ENCODE measurements at regions not wholly inside any gene's neighbourhood (a gene's known extent, or its start where the extent isn't known, plus 50 kb on each side); places are given as distances from the start of the nearest gene placed in this dataset.

- TF ChIP-seq CTCF (IDR thresholded peaks at IDR 0.05): no peak
- intact Hi-C loops (cut with DNase I): no loop called here
- Histone ChIP-seq H3K4me3 (no peak overlapping the region), H3K4me1 (no peaks in the 10 kb centered on the region), H3K36me3 (no peaks in the 10 kb centered on the region), H3K27me3 (no peaks in the 10 kb centered on the region), H3K9ac (ENCODE audit: low read depth in 2 of 2, low read length in 2 of 2) (no peak overlapping the region), H3K27ac (no peak overlapping the region), H3K9me3 (no peaks in the 10 kb centered on the region)
- DNase-seq: no peak
These were observed 100.2 kb upstream of the PRR23E start for GRCh38 chr3:127092776-127093175.

GRCh38 chr3:127093312-127093711 is 99.6 kb upstream of the PRR23E start:
- Histone ChIP-seq H3K9me3 (no peaks in the 10 kb centered on the region), H3K27ac (no peak overlapping the region), H3K4me3 (no peak overlapping the region), H3K36me3 (no peaks in the 10 kb centered on the region), H3K27me3 (no peaks in the 10 kb centered on the region), H3K4me1 (no peaks in the 10 kb centered on the region), H3K9ac (ENCODE audit: low read depth in 2 of 2, low read length in 2 of 2) (no peak overlapping the region)
- TF ChIP-seq CTCF (IDR thresholded peaks at IDR 0.05): no peak
- DNase-seq: no peak
- intact Hi-C loops (cut with DNase I): no loop called here

GRCh38 chr3:127095774-127096173 is 97.2 kb upstream of the PRR23E start:
- Histone ChIP-seq H3K36me3 (no peaks in the 10 kb centered on the region), H3K27ac (no peak overlapping the region), H3K27me3 (no peaks in the 10 kb centered on the region), H3K4me1 (no peaks in the 10 kb centered on the region), H3K4me3 (no peak overlapping the region), H3K9ac (ENCODE audit: low read depth in 2 of 2, low read length in 2 of 2) (no peak overlapping the region), H3K9me3 (no peaks in the 10 kb centered on the region)
- DNase-seq: no peak
- intact Hi-C loops (cut with DNase I): no loop called here
- no peak for TF ChIP-seq CTCF (IDR thresholded peaks at IDR 0.05)

- no peak for DNase-seq
These were observed 96.5 kb upstream of the PRR23E start for GRCh38 chr3:127096256-127097071.

GRCh38 chr3:127097072-127097405 is 95.9 kb upstream of the PRR23E start:
- TF ChIP-seq CTCF (IDR thresholded peaks at IDR 0.05): no peak
- Histone ChIP-seq H3K4me3 (no peak overlapping the region), H3K9me3 (no peaks in the 10 kb centered on the region), H3K27ac (no peak overlapping the region), H3K9ac (ENCODE audit: low read depth in 2 of 2, low read length in 2 of 2) (no peak overlapping the region), H3K4me1 (no peaks in the 10 kb centered on the region), H3K27me3 (no peaks in the 10 kb centered on the region), H3K36me3 (no peaks in the 10 kb centered on the region)
- DNase-seq: no peak
- intact Hi-C loops (cut with DNase I): no loop called here

More at GRCh38 chr3:127096256-127097071, 96.5 kb upstream of the PRR23E start:
- Histone ChIP-seq H3K9ac (ENCODE audit: low read depth in 2 of 2, low read length in 2 of 2) (no peak overlapping the region), H3K36me3 (no peaks in the 10 kb centered on the region), H3K4me3 (no peak overlapping the region), H3K4me1 (no peaks in the 10 kb centered on the region), H3K9me3 (no peaks in the 10 kb centered on the region), H3K27ac (no peak overlapping the region), H3K27me3 (no peaks in the 10 kb centered on the region)
- intact Hi-C loops (cut with DNase I): no loop called here
- no peak for TF ChIP-seq CTCF (IDR thresholded peaks at IDR 0.05)

Data from colonic mucosa (tissue), 4 donors.